Naive B cell (primary cell): ENCODE measurements at regions not wholly inside any gene's neighbourhood (a gene's known extent, or its start where the extent isn't known, plus 50 kb on each side); places are given as distances from the start of the nearest gene placed in this dataset.

ENCODE experiments used
- ATAC-seq, 2 donors: fragments of 150-1000 bp; cut with Tn5 transposase; 2 replicates each; pipeline ENCODE4 v1.10.0; 2021; ENCODE audit warnings: low read depth in 2 of 2, mild to moderate bottlenecking in 2 of 2, moderate library complexity in 2 of 2
- DNase-seq: peaks from one replicate; pipeline ENCODE4 v3.0.0; 2022
- H3K27ac Mint-ChIP-seq, 6 donors: one replicate each; pipeline ENCODE4 v1.8.0; 2020 to 2022; ENCODE audit warnings: mild to moderate bottlenecking in 6 of 6, mixed read lengths in 6 of 6, moderate library complexity in 5 of 6, inconsistent platforms in 2 of 6
- H3K27me3 Mint-ChIP-seq, 3 donors: one replicate each; pipeline ENCODE4 v1.8.0; 2021 to 2022; ENCODE audit warnings: mixed read lengths in 3 of 3, mild to moderate bottlenecking in 1 of 3
- H3K36me3 Mint-ChIP-seq, 2 donors: one replicate each; pipeline ENCODE4 v1.8.0; 2020 to 2022; ENCODE audit warnings: mixed read lengths in 2 of 2, inconsistent platforms in 1 of 2, mild to moderate bottlenecking in 1 of 2
- H3K4me1 Mint-ChIP-seq, 3 donors: one replicate each; pipeline ENCODE4 v1.8.0; 2020 to 2022; ENCODE audit warnings: mixed read lengths in 3 of 3, inconsistent platforms in 1 of 3, mild to moderate bottlenecking in 1 of 3, moderate library complexity in 1 of 3
- H3K4me3 Mint-ChIP-seq, 8 donors: one replicate each; pipeline ENCODE4 v1.8.0; 2020 to 2022; ENCODE audit warnings: mild to moderate bottlenecking in 8 of 8, mixed read lengths in 8 of 8, moderate library complexity in 8 of 8, inconsistent platforms in 2 of 8
- H3K9me3 Mint-ChIP-seq, 7 donors: one replicate each; pipeline ENCODE4 v1.8.0; 2020 to 2022; ENCODE audit warnings: mixed read lengths in 7 of 7, mild to moderate bottlenecking in 5 of 7, inconsistent platforms in 2 of 7, moderate library complexity in 1 of 7

DNA sequence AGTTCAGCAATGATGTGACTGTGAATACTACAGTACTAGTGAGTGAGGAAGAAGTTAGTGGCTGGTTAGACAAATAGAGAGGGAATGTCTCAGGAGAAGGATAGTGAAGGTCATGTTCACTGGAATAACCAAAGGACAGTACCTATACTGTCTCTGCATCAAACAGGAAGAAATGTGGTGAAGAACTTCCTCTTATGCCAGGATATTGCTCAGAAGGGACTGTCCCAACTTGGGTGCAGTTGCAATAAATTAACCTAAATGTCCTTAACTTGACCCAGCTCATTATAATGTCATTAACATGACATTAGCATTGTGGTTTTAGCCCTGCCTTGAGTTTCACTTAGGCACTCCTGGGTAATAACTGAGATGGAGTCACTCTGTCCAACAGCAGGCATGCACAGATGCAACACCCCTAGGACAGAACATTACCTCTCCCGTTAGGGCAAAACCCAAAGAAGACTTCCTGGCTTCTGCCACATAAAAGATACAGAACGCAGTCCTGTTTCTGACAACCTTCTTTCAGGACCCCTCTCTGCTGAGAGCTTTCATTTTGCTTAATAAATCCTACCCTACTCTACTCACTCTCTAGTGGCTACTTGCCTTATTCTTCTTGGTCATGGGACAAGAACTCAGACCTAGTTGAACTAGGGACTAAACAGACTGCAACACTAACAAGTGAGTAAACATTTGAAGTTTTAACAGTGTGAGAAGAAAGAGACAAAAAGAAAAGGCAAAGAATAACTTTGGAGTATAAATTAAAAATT lies 1591.6 kb upstream of the MIR17HG start:
- no peaks in the 10 kb centered on the region for H3K27me3 Mint-ChIP-seq
- peaks cover 0 to 9% (median 0%) of the 10 kb centered on the region in 3 donors for H3K4me1 Mint-ChIP-seq
- no peaks in the 10 kb centered on the region for H3K36me3 Mint-ChIP-seq
- no peak overlapping the region for H3K27ac Mint-ChIP-seq
- no peak overlapping the region for H3K4me3 Mint-ChIP-seq
- peaks cover 0 to 5% (median 3%) of the 10 kb centered on the region in 7 donors for H3K9me3 Mint-ChIP-seq
- no peak for DNase-seq
- ATAC-seq = no peak

DNA sequence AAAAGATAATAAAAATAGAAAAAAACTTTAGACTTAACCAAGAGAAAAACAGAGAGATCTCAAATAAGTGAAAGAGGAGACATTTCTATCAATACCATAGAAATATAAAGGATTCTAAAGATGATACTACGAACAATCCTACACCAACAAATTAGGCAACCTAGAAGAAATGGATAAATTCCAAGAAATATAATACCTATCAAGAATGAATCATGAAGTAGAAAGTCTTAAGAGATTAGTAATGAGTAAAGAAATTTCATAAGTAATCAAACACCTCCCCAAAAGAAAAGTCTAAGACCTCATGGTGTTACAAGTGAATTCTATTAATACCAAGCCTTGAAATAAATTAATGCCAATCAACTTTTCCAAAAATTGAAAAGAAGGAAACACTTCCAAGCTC lies 1584.5 kb upstream of the MIR17HG start:
- H3K4me3 Mint-ChIP-seq = no peak overlapping the region
- ATAC-seq (no peak), DNase-seq (no peak)
- H3K36me3 Mint-ChIP-seq = no peaks in the 10 kb centered on the region
- H3K27ac Mint-ChIP-seq = no peak overlapping the region
- H3K4me1 Mint-ChIP-seq = no peaks in the 10 kb centered on the region
- H3K27me3 Mint-ChIP-seq = no peaks in the 10 kb centered on the region
- peaks cover 0 to 5% (median 2%) of the 10 kb centered on the region in 7 donors for H3K9me3 Mint-ChIP-seq

GRCh38 chr13:89783221-89783755 lies 1564.2 kb upstream of the MIR17HG start:
- DNase-seq (no peak), ATAC-seq (no peak)
- Mint-ChIP-seq H3K36me3 (no peaks in the 10 kb centered on the region), H3K9me3 (peaks cover 0 to 5% (median 4%) of the 10 kb centered on the region in 7 donors), H3K4me3 (no peak overlapping the region), H3K27me3 (no peaks in the 10 kb centered on the region), H3K4me1 (no peaks in the 10 kb centered on the region), H3K27ac (no peak overlapping the region)

- no peaks in the 10 kb centered on the region for H3K36me3 Mint-ChIP-seq
- no peak overlapping the region for H3K27ac Mint-ChIP-seq
- ATAC-seq (no peak), DNase-seq (no peak)
- no peaks in the 10 kb centered on the region for H3K27me3 Mint-ChIP-seq
- no peak overlapping the region for H3K4me3 Mint-ChIP-seq
- H3K9me3 Mint-ChIP-seq = peaks cover 0 to 6% (median 3%) of the 10 kb centered on the region in 7 donors
- H3K4me1 Mint-ChIP-seq = no peaks in the 10 kb centered on the region
Observed at GRCh38 chr13:89784161-89784809, 1563.2 kb upstream of the MIR17HG start.

GRCh38 chr13:89786531-89786930 lies 1561.0 kb upstream of the MIR17HG start:
- H3K27me3 Mint-ChIP-seq = no peaks in the 10 kb centered on the region
- H3K27ac Mint-ChIP-seq = no peak overlapping the region
- no peaks in the 10 kb centered on the region for H3K36me3 Mint-ChIP-seq
- H3K4me3 Mint-ChIP-seq = no peak overlapping the region
- peaks cover 0 to 7% (median 3%) of the 10 kb centered on the region in 7 donors for H3K9me3 Mint-ChIP-seq
- H3K4me1 Mint-ChIP-seq = no peaks in the 10 kb centered on the region
- DNase-seq (no peak), ATAC-seq (no peak)

- no peaks in the 10 kb centered on the region for H3K4me1 Mint-ChIP-seq
Observed at GRCh38 chr13:89790696-89791095, 1556.8 kb upstream of the MIR17HG start.

DNA sequence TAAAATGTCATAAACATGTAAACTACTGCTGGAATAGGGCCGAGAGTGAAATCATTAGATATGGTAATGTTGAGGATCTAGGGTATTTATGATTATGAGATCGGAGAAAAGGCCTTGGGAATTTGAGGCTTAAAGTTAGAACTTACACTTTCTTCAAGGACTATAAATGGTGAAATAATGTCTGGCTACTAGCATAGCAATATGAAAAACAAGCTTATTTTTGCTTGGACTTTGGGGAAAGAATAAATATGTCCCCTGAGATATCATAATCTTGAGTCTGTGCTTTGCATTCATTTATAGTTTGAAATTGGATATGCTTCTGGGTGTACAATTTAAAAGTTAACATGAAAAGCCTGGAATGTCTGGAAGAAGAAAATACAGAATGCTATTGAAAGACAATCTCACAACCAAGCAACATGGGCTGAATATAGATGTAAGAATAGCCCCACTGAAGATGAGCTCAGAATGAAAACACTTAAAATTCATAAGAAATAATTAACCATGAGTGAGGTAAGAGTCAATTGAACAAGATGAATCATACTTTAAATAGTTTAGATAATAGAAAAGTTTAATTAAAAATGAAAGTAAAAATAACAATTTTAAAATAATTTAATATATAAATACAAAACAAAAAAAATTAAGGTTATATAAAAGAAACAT lies 1555.4 kb upstream of the MIR17HG start:
- Mint-ChIP-seq H3K36me3 (no peaks in the 10 kb centered on the region), H3K27ac (no peak overlapping the region), H3K9me3 (peaks cover 0 to 13% (median 3%) of the 10 kb centered on the region in 7 donors), H3K4me1 (no peaks in the 10 kb centered on the region), H3K4me3 (no peak overlapping the region), H3K27me3 (no peaks in the 10 kb centered on the region)
- no peak for DNase-seq
- ATAC-seq = no peak

More at GRCh38 chr13:89790696-89791095, 1556.8 kb upstream of the MIR17HG start:
- Mint-ChIP-seq H3K27me3 (no peaks in the 10 kb centered on the region), H3K27ac (no peak overlapping the region), H3K9me3 (peaks cover 0 to 10% (median 3%) of the 10 kb centered on the region in 7 donors), H3K36me3 (no peaks in the 10 kb centered on the region), H3K4me3 (no peak overlapping the region)
- DNase-seq (no peak), ATAC-seq (no peak)

GRCh38 chr13:89796196-89796595 lies 1551.3 kb upstream of the MIR17HG start:
- ATAC-seq (no peak), DNase-seq (no peak)
- Mint-ChIP-seq H3K27ac (no peak overlapping the region), H3K4me1 (no peaks in the 10 kb centered on the region), H3K4me3 (no peak overlapping the region), H3K9me3 (peaks cover 0 to 9% (median 3%) of the 10 kb centered on the region in 7 donors), H3K36me3 (no peaks in the 10 kb centered on the region), H3K27me3 (no peaks in the 10 kb centered on the region)

GRCh38 chr13:89803839-89804238 lies 1543.6 kb upstream of the MIR17HG start:
- ATAC-seq (no peak), DNase-seq (no peak)
- Mint-ChIP-seq H3K4me1 (no peaks in the 10 kb centered on the region), H3K27me3 (no peaks in the 10 kb centered on the region), H3K36me3 (no peaks in the 10 kb centered on the region), H3K9me3 (peaks cover 0 to 11% (median 2%) of the 10 kb centered on the region in 7 donors), H3K27ac (no peak overlapping the region), H3K4me3 (no peak overlapping the region)

DNA sequence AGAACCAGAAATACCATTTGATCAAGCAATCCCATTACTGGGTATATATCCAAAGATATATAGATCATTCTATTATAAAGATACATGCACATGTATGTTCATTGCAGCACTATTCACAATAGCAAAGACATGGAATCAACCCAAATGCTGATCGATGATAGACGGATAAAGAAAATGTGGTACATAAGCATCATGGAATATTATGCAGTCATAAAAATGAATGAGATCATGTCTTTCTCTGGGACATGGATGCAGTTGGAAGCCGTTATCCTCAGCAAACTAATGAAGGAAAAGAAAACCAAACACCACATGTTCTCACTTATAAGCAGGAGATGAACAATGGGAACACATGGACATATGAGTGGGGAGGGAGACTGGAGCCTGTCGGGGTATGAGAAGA lies 1540.9 kb upstream of the MIR17HG start:
- DNase-seq (no peak), ATAC-seq (no peak)
- no peak overlapping the region for H3K4me3 Mint-ChIP-seq
- no peaks in the 10 kb centered on the region for H3K4me1 Mint-ChIP-seq
- no peaks in the 10 kb centered on the region for H3K36me3 Mint-ChIP-seq
- no peaks in the 10 kb centered on the region for H3K27me3 Mint-ChIP-seq
- H3K9me3 Mint-ChIP-seq = peaks cover 0 to 6% (median 0%) of the 10 kb centered on the region in 7 donors
- no peak overlapping the region for H3K27ac Mint-ChIP-seq

DNA sequence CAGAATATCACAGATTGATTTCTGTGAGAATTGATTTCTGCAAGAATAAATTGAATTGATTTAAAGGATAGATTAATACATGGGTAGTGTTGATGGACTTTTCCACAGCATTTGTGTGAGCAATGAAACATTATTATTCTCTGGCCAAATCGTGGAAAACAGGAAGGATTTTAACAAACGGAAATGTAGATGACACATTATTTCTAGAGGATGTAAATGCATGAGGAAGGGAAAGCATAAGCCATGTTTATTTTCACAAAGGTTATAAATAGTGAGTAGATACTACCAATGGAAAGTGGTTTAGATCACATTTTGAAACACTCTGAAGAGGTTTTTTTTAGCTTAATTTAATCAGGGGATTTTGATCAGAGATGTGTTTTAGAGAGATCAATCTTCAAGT lies 1534.6 kb upstream of the MIR17HG start:
- no peaks in the 10 kb centered on the region for H3K36me3 Mint-ChIP-seq
- no peaks in the 10 kb centered on the region for H3K4me1 Mint-ChIP-seq
- no peaks in the 10 kb centered on the region for H3K27me3 Mint-ChIP-seq
- peaks cover 0 to 10% (median 9%) of the 10 kb centered on the region in 7 donors for H3K9me3 Mint-ChIP-seq
- ATAC-seq (no peak), DNase-seq (no peak)
- no peak overlapping the region for H3K27ac Mint-ChIP-seq
- no peak overlapping the region for H3K4me3 Mint-ChIP-seq

GRCh38 chr13:89816404-89816803 lies 1531.1 kb upstream of the MIR17HG start:
- ATAC-seq = no peak
- DNase-seq = no peak
- no peak overlapping the region for H3K4me3 Mint-ChIP-seq
- H3K27ac Mint-ChIP-seq = no peak overlapping the region
- H3K9me3 Mint-ChIP-seq = peaks cover 3 to 10% (median 9%) of the 10 kb centered on the region in 7 donors
- no peaks in the 10 kb centered on the region for H3K27me3 Mint-ChIP-seq
- H3K36me3 Mint-ChIP-seq = no peaks in the 10 kb centered on the region
- H3K4me1 Mint-ChIP-seq = no peaks in the 10 kb centered on the region

- Mint-ChIP-seq H3K9me3 (peaks cover 2 to 7% (median 3%) of the 10 kb centered on the region in 7 donors), H3K4me3 (no peak overlapping the region), H3K27me3 (no peaks in the 10 kb centered on the region), H3K36me3 (no peaks in the 10 kb centered on the region), H3K4me1 (no peaks in the 10 kb centered on the region), H3K27ac (no peak overlapping the region)
- ATAC-seq (no peak), DNase-seq (no peak)
Observed at GRCh38 chr13:89822467-89822866, 1525.0 kb upstream of the MIR17HG start.
